HG03175 (cell line): ENCODE measurements at regions not wholly inside any gene's neighbourhood (a gene's known extent, or its start where the extent isn't known, plus 50 kb on each side); places are given as distances from the start of the nearest gene placed in this dataset.

ENCODE experiments used
- ATAC-seq: cut with Tn5 transposase; IDR thresholded peaks from one replicate; pipeline ENCODE4 v1.9.1; 2021; ENCODE audit warnings: mild to moderate bottlenecking, moderate library complexity; ENCODE audit not compliant: unreplicated experiment

DNA sequence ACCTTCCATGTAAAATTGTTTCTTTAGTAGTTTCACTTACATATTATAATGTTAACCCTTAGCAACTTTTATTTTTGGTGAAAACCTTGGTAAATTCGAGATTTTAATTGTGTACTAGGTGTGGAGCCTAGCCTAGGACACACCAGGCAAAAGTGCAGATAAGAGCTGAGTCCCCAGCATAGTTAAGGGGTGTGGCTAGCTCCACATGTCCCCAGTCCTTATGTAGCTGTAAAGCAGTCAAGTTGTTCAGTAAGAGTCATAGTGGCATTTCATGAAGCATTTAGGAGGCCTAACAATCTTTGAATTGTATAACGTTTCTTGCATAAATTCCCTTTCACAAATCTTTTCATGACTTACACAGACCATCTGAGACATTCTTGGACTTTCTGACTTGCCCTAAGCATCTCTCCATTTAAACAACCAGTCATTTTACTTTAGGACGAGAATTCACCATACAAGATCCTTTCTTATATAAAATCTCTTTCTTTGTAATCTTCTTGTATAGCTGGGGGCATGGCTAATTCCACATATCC, 53.8 kb upstream of the INHBA start:
- ATAC-seq = no peak

- ATAC-seq = no peak
Observed at GRCh38 chr7:41755096-41755495, 52.2 kb upstream of the INHBA start.

DNA sequence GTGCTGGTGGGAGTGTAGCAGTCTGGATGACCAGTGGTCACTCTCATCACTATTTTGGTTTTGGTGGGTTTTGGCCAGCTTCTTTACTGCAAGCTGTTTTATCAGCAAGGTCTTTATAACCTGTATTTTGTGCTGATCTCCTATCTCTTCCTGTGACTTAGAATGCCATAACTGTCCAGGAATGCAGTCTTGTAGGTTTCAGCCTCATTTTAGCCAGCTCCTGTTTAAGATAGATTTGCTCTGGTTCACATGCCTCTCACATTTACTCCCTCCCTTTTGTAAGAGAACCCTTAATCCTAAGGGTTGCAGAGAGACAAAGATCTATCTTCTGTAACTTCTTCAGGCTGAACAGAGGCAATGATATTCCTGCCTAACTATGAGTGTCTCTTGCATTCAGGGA, 51.2 kb upstream of the INHBA start:
- ATAC-seq = no peak
